Gastroesophageal sphincter (tissue), 4 donors: ENCODE measurements at regions not wholly inside any gene's neighbourhood (a gene's known extent, or its start where the extent isn't known, plus 50 kb on each side); places are given as distances from the start of the nearest gene placed in this dataset.
A peak's percentile ranks its signal among the peaks of the same experiment; 100 is the strongest.

Source experiments
- ATAC-seq: fragments of 150-250 bp; one replicate; pipeline ENCODE4 v1.9.1; 2016; ENCODE audit warnings: mild to moderate bottlenecking, moderate library complexity
- H3K27ac ChIP-seq, 4 donors: fragments of 200-600 bp; sonication (generic) in 3 of 4; 1 replicate in 3 of 4; 2 replicates in 1 of 4; pipeline ENCODE4 v1.5.1; 2016 to 2019
- H3K27me3 ChIP-seq: fragments of 200-600 bp; sonication (generic); one replicate; pipeline ENCODE4 v1.5.1; 2019
- H3K36me3 ChIP-seq, 2 donors: fragments of 200-600 bp; sonication (generic); one replicate each; pipeline ENCODE4 v1.5.1; 2019; ENCODE audit warnings: control low read depth in 1 of 2
- H3K4me1 ChIP-seq, 3 donors: fragments of 200-600 bp; sonication (generic); 1 replicate in 2 of 3; 2 replicates in 1 of 3; pipeline ENCODE4 v1.5.1; 2016 to 2019; ENCODE audit warnings: control low read depth in 2 of 3
- H3K4me3 ChIP-seq, 2 donors: fragments of 200-600 bp; sonication (generic); one replicate each; pipeline ENCODE4 v1.5.1; 2019; ENCODE audit warnings: mild to moderate bottlenecking in 1 of 2, moderate library complexity in 1 of 2
- H3K9me3 ChIP-seq, 3 donors: fragments of 200-600 bp; sonication (generic); one replicate each; pipeline ENCODE4 v1.5.1; 2017 to 2019; ENCODE audit warnings: control low read depth in 2 of 3
- EP300 ChIP-seq: sonication (generic); formaldehyde crosslinking; IDR thresholded peaks from one replicate; pipeline ENCODE4 v1.6.1; 2017; ENCODE audit warnings: antibody characterized with exemption, mild to moderate bottlenecking
- POLR2A ChIP-seq, 2 donors: fragments of 450-650 bp; IDR thresholded peaks; one replicate each; pipeline ENCODE4 v1.6.1; 2017; ENCODE audit warnings: antibody characterized with exemption in 2 of 2, mild to moderate bottlenecking in 2 of 2, moderate library complexity in 1 of 2
- POLR2AphosphoS5 ChIP-seq: sonication (generic); formaldehyde crosslinking; IDR thresholded peaks from one replicate; pipeline ENCODE4 v1.6.1; 2017; ENCODE audit warnings: antibody characterized with exemption
- WGBS, 2 donors: methylation state at CpG; one replicate each; pipeline ENCODE4 v1.1.5; 2018; ENCODE audit warnings: low coverage in 1 of 2; 5-methylcytosine and 5-hydroxymethylcytosine counted together
- TF ChIP-seq, protein P1 (sequence below), 4 experiments: fragments of 200-600 bp in 2 of 4; fragments of 450-650 bp in 2 of 4; sonication (generic) in 1 of 4; IDR thresholded peaks; one replicate each; pipeline ENCODE4 v1.5.1; 2017 to 2019; ENCODE audit warnings: antibody characterized with exemption in 4 of 4, mild to moderate bottlenecking in 2 of 4, moderate library complexity in 2 of 4

DNA sequence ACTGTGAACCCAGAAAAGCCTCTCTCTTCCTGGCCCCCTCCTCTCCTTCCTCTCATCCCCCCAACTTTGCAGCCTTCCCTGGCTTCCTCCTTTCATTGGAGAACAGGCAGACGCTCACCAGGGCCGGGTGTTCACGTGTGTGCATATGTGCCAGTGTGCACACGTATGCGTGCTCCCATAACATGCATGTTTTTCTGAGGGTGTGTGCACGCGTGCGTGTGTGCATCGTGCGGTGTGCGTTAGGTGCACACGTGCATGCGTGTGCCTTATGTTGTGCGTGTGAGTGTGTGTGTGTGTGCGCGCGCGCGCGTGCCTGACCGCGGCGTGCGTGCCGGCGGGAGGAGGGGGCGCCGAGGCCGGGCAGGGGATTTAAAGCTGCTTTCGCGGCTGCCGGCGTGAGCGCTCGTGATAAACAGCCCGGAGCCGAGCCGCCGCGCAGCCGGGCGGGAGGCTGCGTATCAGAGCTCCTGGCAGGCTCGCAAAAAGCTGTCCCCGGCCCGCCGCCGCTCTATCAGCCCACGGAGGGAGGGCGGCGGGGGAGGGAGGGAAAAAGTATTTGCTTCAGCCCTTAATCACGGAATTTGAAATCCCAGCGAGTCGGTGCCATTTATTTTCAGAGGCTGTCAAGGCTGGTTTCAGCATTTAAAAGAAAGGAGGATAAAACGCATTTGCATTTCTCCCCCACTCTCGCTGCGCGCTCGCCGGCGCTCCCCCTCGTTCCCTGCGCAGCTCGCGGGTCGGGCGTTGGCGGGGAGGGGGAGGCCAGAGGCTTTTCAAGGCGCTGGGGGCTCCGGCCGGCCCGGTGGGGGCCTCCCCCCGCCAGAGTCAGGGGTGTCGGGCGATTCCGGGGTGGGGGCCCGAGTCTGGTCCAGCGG is 183.9 kb downstream of the C9orf50 start:
- Histone ChIP-seq H3K9me3 (no peaks in the 10 kb centered on the region), H3K27ac (peak overlapping the region; percentile 51 to 82 (median 75)), H3K4me1 (peaks cover 0 to 25% (median 12%) of the 10 kb centered on the region in 3 donors), H3K4me3 (peak overlapping the region; percentile 52 to 68), H3K27me3 (no peaks in the 10 kb centered on the region), H3K36me3 (no peaks in the 10 kb centered on the region)
- ATAC-seq = peak; percentile 69
- WGBS, 2 donors = 0 to 2% methylated on average over 7 to 22 of the region's 78 CpGs
- TF ChIP-seq, protein P1, sequence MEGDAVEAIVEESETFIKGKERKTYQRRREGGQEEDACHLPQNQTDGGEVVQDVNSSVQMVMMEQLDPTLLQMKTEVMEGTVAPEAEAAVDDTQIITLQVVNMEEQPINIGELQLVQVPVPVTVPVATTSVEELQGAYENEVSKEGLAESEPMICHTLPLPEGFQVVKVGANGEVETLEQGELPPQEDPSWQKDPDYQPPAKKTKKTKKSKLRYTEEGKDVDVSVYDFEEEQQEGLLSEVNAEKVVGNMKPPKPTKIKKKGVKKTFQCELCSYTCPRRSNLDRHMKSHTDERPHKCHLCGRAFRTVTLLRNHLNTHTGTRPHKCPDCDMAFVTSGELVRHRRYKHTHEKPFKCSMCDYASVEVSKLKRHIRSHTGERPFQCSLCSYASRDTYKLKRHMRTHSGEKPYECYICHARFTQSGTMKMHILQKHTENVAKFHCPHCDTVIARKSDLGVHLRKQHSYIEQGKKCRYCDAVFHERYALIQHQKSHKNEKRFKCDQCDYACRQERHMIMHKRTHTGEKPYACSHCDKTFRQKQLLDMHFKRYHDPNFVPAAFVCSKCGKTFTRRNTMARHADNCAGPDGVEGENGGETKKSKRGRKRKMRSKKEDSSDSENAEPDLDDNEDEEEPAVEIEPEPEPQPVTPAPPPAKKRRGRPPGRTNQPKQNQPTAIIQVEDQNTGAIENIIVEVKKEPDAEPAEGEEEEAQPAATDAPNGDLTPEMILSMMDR (IDR thresholded peaks at IDR 0.05) = peak in 1 of 4 experiments; percentile 13
- no peak for TF ChIP-seq POLR2A (IDR thresholded peaks at IDR 0.05)
- peak; percentile 35 for TF ChIP-seq POLR2AphosphoS5

DNA sequence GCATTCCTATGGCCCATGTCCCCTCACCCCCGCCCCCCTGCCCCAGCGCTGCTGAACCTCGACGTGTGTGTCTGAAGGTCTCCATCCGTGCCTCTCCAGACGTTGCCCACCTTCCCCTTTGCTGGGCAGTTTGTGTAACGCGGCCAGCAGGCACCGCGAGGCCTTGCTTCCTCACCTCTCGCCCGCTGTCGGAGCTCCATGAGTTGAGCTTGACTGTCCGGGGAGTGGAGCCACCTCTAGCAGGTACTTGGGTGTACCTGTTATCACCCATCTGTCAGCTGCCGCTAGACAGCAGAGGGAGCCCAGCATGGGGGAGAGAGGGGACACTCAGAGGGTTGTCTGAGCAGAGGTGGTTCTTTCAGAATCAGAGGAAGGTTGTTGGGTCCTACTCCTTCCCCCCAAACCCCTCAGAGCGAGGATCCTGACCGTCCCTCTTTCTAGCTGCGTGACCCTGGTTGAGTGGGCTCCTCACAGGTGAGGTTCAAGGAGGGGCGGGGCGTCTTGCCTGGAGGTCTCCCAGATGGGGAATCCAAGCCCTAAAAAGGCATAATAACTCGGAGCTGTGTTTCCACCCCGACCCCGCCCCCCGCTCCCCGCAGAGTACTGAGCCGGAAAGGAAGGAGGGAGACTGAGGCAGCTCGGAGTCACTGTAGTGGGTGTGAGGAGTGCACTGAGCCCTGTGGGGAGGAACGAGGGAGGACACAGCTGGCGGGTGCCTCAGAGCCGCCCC is 184.7 kb downstream of the C9orf50 start:
- ATAC-seq = no peak
- WGBS, 2 donors = 12 to 17% methylated on average over 1 to 3 of the region's 30 CpGs
- peaks cover 0 to 25% (median 12%) of the 10 kb centered on the region in 3 donors for H3K4me1 ChIP-seq
- no peaks in the 10 kb centered on the region for H3K36me3 ChIP-seq
- H3K4me3 ChIP-seq = peak overlapping the region in 1 of 2 donors; percentile 68
- peak overlapping the region in 2 of 4 donors; percentile 73 to 82 for H3K27ac ChIP-seq
- no peaks in the 10 kb centered on the region for H3K27me3 ChIP-seq
- no peak for TF ChIP-seq EP300
- no peaks in the 10 kb centered on the region for H3K9me3 ChIP-seq

DNA sequence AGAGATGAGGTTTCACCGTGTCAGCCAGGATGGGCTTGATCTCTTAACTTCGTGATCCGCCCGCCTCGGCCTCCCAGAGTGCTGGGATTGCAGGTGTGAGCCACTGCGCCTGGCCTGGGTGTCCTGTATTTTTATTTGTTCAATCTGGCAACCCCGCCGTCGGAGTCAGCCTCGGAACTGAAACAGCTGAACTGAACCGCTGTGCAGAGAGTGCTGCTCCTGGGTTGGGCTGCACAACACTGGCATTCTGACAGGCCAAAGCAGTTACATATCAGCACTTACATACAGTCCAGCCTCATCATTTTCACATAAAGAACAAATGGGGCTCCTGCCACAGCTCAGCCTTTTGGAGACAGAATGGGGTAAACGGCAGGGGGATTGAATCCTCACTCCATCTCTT is 185.6 kb downstream of the C9orf50 start:
- H3K4me3 ChIP-seq = no peak overlapping the region
- no peak for ATAC-seq
- no peak for TF ChIP-seq POLR2A (IDR thresholded peaks at IDR 0.05)
- TF ChIP-seq, protein P1 (IDR thresholded peaks at IDR 0.05) = no peak
- TF ChIP-seq EP300 = no peak
- no peak for TF ChIP-seq POLR2AphosphoS5
- H3K27me3 ChIP-seq = no peaks in the 10 kb centered on the region
- no peak overlapping the region for H3K27ac ChIP-seq
- no peaks in the 10 kb centered on the region for H3K9me3 ChIP-seq
- H3K4me1 ChIP-seq = peaks cover 0 to 25% (median 12%) of the 10 kb centered on the region in 3 donors
- 35 to 71% methylated on average over 2 to 6 of the region's 12 CpGs for WGBS, 2 donors
- no peaks in the 10 kb centered on the region for H3K36me3 ChIP-seq

DNA sequence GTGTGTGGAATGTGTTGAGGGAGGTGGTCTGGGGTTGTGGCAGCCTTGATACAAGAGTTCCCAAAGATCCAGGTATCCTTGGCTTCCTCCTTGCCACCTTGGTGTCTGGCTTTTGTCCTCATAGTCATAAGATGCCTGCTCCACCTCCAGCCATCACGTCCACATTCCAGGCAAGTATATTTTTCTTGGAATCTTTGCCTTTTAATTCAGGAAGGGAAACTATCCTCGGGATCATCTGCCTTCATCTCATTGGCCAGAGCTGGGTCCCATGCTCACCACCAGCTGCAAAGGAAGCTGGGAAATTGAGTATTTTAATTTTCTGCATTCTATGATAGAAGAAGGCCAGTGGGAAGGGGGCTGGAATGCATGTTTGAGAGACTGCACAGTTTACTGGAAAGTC is 186.7 kb downstream of the C9orf50 start:
- no peaks in the 10 kb centered on the region for H3K27me3 ChIP-seq
- H3K27ac ChIP-seq = no peak overlapping the region
- H3K4me3 ChIP-seq = no peak overlapping the region
- no peak for ATAC-seq
- peaks cover 0 to 36% (median 12%) of the 10 kb centered on the region in 3 donors for H3K4me1 ChIP-seq
- TF ChIP-seq POLR2A (IDR thresholded peaks at IDR 0.05) = no peak
- TF ChIP-seq, protein P1 (IDR thresholded peaks at IDR 0.05) = no peak
- no peak for TF ChIP-seq POLR2AphosphoS5
- no peak for TF ChIP-seq EP300
- 46 to 50% methylated on average over 2 of the region's 2 CpGs for WGBS, 2 donors
- no peaks in the 10 kb centered on the region for H3K9me3 ChIP-seq
- no peaks in the 10 kb centered on the region for H3K36me3 ChIP-seq

DNA sequence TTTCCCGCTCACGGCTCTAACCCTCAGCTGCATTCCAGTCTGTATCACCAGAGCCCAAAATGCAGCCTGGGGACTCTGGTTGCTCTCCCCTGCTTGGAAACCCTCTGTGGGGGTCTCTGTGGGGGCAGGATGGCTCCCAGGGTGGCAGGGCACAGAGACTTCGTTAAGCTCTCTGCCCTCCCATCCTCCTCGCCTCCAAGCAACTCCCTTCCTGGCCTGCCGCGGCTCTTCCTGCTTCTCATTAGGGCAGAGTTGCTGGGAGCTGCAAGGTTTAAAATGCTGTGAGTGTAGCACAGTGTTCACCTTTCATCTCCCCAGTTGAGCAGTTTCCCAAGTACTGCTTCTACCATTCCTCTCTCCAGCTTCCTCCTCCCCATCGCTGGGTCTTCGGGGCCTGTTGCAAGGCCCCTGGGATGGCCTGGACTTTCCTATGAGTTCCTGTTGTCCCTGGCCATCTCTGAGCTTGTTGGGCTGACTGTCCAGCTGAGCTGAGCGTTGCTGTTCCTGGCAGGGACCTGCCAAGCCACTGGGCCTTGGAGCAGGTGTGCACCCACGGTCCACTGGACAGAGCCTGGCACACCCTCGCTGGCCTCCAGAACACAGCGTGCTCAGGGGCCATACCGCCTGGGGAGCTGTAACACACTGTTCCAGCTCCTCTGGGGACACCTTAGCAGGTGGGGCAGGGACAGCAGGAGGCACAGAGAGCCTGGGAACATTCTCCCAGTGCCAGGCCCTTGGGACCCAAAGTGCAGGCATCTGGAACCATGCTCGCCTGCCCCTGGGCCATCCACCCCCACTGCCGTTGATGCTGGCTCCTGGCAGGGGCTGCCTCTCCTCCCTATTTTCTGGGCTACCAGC is 188.4 kb downstream of the C9orf50 start:
- Histone ChIP-seq H3K27me3 (no peaks in the 10 kb centered on the region), H3K9me3 (no peaks in the 10 kb centered on the region), H3K27ac (no peak overlapping the region), H3K4me1 (peaks cover 0 to 33% (median 6%) of the 10 kb centered on the region in 3 donors), H3K36me3 (no peaks in the 10 kb centered on the region), H3K4me3 (no peak overlapping the region)
- no peak for TF ChIP-seq POLR2AphosphoS5
- TF ChIP-seq POLR2A (IDR thresholded peaks at IDR 0.05) = no peak
- TF ChIP-seq, protein P1 (IDR thresholded peaks at IDR 0.05) = no peak
- TF ChIP-seq EP300 = no peak
- WGBS, 2 donors = 42 to 47% methylated on average over 8 to 13 of the region's 15 CpGs
- no peak for ATAC-seq
